DND-41 (cell line): ENCODE measurements at regions not wholly inside any gene's neighbourhood (a gene's known extent, or its start where the extent isn't known, plus 50 kb on each side); places are given as distances from the start of the nearest gene placed in this dataset.

Source experiments
- ATAC-seq: fragments of 200-7000 bp; cut with Tn5 transposase; 3 replicates; pipeline ENCODE4 v1.9.1; 2021; ENCODE audit warnings: low read depth; ENCODE audit not compliant: insufficient read depth
- DNase-seq: peaks from one replicate; pipeline ENCODE4 v3.0.0-alpha.2; 2020
- H2AFZ ChIP-seq: 2 replicates; pipeline ENCODE4 v1.6.0; 2012; ENCODE audit warnings: low read depth, low read length
- H3K27ac ChIP-seq: 2 replicates; pipeline ENCODE4 v1.5.1; 2012; ENCODE audit warnings: low read length, inconsistent platforms
- H3K27me3 ChIP-seq: fragments of 200-600 bp; sonication (generic); 2 replicates; pipeline ENCODE4 v1.6.0; 2012; ENCODE audit warnings: low read length, mild to moderate bottlenecking, inconsistent platforms; ENCODE audit not compliant: insufficient read depth, poor library complexity
- H3K36me3 ChIP-seq: 2 replicates; pipeline ENCODE4 v1.5.1; 2012; ENCODE audit warnings: low read length, inconsistent platforms; ENCODE audit not compliant: insufficient read depth
- H3K4me1 ChIP-seq: 2 replicates; pipeline ENCODE4 v1.5.1; 2012; ENCODE audit warnings: mild to moderate bottlenecking, low read length; ENCODE audit not compliant: insufficient read depth
- H3K4me2 ChIP-seq: 2 replicates; pipeline ENCODE4 v1.6.0; 2012; ENCODE audit warnings: mild to moderate bottlenecking, moderate library complexity, low read length, inconsistent platforms; ENCODE audit not compliant: insufficient read depth
- H3K4me3 ChIP-seq, 2 experiments: fragments of 200-600 bp in 1 of 2; shearing (Covaris generic) in 1 of 2; 2 replicates each; pipeline ENCODE4 v1.5.1; 2012 to 2016; ENCODE audit warnings: inconsistent platforms in 2 of 2, low read length in 2 of 2, mild to moderate bottlenecking in 2 of 2, low read depth in 1 of 2, moderate library complexity in 1 of 2
- H3K79me2 ChIP-seq: 2 replicates; pipeline ENCODE4 v1.6.0; 2012; ENCODE audit warnings: low read length, inconsistent platforms; ENCODE audit not compliant: insufficient read depth
- H3K9ac ChIP-seq: 2 replicates; pipeline ENCODE4 v1.6.0; 2012; ENCODE audit warnings: low read depth, mild to moderate bottlenecking, inconsistent platforms, low read length, moderate library complexity
- H3K9me3 ChIP-seq: 2 replicates; pipeline ENCODE4 v1.5.1; 2012; ENCODE audit warnings: low read length, moderate library complexity, mild to moderate bottlenecking, inconsistent platforms; ENCODE audit not compliant: insufficient read depth, severe bottlenecking
- H4K20me1 ChIP-seq: 2 replicates; pipeline ENCODE4 v1.6.0; 2012; ENCODE audit warnings: low read length; ENCODE audit not compliant: insufficient read depth
- EZH2 ChIP-seq: IDR thresholded peaks from 3 replicates; pipeline ENCODE4 v1.6.1; 2012; ENCODE audit warnings: borderline replicate concordance, low read depth, mild to moderate bottlenecking, moderate library complexity, low read length, inconsistent platforms; ENCODE audit not compliant: severe bottlenecking
- TF ChIP-seq, protein P1 (sequence below): IDR thresholded peaks from 2 replicates; pipeline ENCODE4 v1.5.1; 2012; ENCODE audit warnings: borderline replicate concordance, low read length, moderate library complexity, mild to moderate bottlenecking; ENCODE audit not compliant: poor library complexity, severe bottlenecking; ENCODE audit errors: extremely low read depth

- Histone ChIP-seq H3K4me2 (no peak overlapping the region), H4K20me1 (no peaks in the 10 kb centered on the region), H3K4me1 (no peaks in the 10 kb centered on the region), H3K79me2 (no peaks in the 10 kb centered on the region), H3K27ac (no peak overlapping the region), H3K4me3 (no peak overlapping the region), H3K9me3 (no peaks in the 10 kb centered on the region), H2AFZ (no peak overlapping the region), H3K27me3 (no peaks in the 10 kb centered on the region), H3K36me3 (no peaks in the 10 kb centered on the region), H3K9ac (no peak overlapping the region)
- DNase-seq (no peak), ATAC-seq (no peak)
- TF ChIP-seq, protein P1, sequence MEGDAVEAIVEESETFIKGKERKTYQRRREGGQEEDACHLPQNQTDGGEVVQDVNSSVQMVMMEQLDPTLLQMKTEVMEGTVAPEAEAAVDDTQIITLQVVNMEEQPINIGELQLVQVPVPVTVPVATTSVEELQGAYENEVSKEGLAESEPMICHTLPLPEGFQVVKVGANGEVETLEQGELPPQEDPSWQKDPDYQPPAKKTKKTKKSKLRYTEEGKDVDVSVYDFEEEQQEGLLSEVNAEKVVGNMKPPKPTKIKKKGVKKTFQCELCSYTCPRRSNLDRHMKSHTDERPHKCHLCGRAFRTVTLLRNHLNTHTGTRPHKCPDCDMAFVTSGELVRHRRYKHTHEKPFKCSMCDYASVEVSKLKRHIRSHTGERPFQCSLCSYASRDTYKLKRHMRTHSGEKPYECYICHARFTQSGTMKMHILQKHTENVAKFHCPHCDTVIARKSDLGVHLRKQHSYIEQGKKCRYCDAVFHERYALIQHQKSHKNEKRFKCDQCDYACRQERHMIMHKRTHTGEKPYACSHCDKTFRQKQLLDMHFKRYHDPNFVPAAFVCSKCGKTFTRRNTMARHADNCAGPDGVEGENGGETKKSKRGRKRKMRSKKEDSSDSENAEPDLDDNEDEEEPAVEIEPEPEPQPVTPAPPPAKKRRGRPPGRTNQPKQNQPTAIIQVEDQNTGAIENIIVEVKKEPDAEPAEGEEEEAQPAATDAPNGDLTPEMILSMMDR = no peak
- no peak for TF ChIP-seq EZH2
These were observed 567.7 kb downstream of the MAT2B start for GRCh38 chr5:164073081-164073480.

DNA sequence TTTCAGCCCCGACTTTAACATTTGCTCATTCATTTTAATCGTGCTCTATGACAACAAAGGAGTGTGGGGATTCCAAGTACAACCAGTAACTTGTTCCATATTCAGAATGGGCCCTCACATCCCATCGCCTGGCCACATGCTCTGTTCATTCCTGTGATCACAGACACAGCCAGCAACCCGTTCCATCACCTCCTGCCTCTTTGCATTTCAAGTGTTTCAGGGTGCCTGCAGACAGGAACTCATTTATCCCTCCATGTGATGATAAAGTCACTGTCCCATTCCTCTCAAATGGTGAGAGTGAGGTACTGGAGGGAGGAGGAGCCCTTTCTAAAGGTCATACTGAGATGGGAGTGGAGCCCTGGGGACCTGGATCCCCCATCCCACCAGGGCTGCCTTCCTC is 571.1 kb downstream of the MAT2B start:
- no peaks in the 10 kb centered on the region for H4K20me1 ChIP-seq
- H3K79me2 ChIP-seq = no peaks in the 10 kb centered on the region
- H3K9me3 ChIP-seq = no peaks in the 10 kb centered on the region
- no peaks in the 10 kb centered on the region for H3K27me3 ChIP-seq
- no peak overlapping the region for H3K4me3 ChIP-seq
- no peaks in the 10 kb centered on the region for H3K36me3 ChIP-seq
- TF ChIP-seq, protein P1 = no peak
- no peak for TF ChIP-seq EZH2
- no peak overlapping the region for H3K27ac ChIP-seq
- no peak for DNase-seq
- H3K4me2 ChIP-seq = no peak overlapping the region
- no peak overlapping the region for H3K9ac ChIP-seq
- H2AFZ ChIP-seq = no peak overlapping the region
- no peaks in the 10 kb centered on the region for H3K4me1 ChIP-seq
- no peak for ATAC-seq

DNA sequence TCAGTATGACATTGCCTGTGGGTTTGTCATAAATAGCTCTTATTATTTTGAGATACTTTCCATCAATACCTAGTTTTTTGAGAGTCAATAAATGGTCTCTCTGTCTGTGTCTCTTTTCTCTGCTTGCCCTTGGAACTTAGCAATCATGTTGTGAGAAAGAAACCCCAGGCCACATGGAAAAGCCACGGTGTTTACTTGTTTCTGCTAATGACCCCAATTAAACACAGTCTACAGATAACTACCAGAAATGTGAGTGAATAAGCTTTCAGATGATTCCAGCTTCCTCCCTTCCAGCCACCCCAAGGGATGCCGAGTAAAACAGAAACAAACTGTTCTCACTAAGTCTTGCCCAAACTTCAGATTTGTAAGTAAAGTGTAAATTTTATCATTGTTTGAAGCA is 584.9 kb downstream of the MAT2B start:
- Histone ChIP-seq H2AFZ (no peak overlapping the region), H3K4me3 (no peak overlapping the region), H3K27ac (no peak overlapping the region), H4K20me1 (no peaks in the 10 kb centered on the region), H3K4me1 (no peaks in the 10 kb centered on the region), H3K79me2 (no peaks in the 10 kb centered on the region), H3K9ac (no peak overlapping the region), H3K27me3 (no peaks in the 10 kb centered on the region), H3K36me3 (no peaks in the 10 kb centered on the region), H3K9me3 (no peaks in the 10 kb centered on the region), H3K4me2 (no peak overlapping the region)
- TF ChIP-seq, protein P1 = no peak
- no peak for TF ChIP-seq EZH2
- no peak for ATAC-seq
- no peak for DNase-seq

GRCh38 chr5:164091836-164092235 is 586.4 kb downstream of the MAT2B start:
- no peaks in the 10 kb centered on the region for H3K27me3 ChIP-seq
- H3K4me1 ChIP-seq = no peaks in the 10 kb centered on the region
- H3K9me3 ChIP-seq = no peaks in the 10 kb centered on the region
- no peak overlapping the region for H2AFZ ChIP-seq
- H4K20me1 ChIP-seq = no peaks in the 10 kb centered on the region
- no peak overlapping the region for H3K27ac ChIP-seq
- H3K4me2 ChIP-seq = no peak overlapping the region
- ATAC-seq (no peak), DNase-seq (no peak)
- H3K79me2 ChIP-seq = no peaks in the 10 kb centered on the region
- H3K4me3 ChIP-seq = no peak overlapping the region
- TF ChIP-seq, protein P1 = no peak
- no peak for TF ChIP-seq EZH2
- H3K9ac ChIP-seq = no peak overlapping the region
- H3K36me3 ChIP-seq = no peaks in the 10 kb centered on the region
